Liver (tissue), 8 donors: ENCODE measurements at regions not wholly inside any gene's neighbourhood (a gene's known extent, or its start where the extent isn't known, plus 50 kb on each side); places are given as distances from the start of the nearest gene placed in this dataset.

Source experiments
- DNase-seq: peaks from one replicate; pipeline ENCODE4 v3.0.0-alpha.2; 2017; ENCODE audit warnings: low spot score
- H3K27ac ChIP-seq, 2 donors: one replicate each; pipeline ENCODE4 v1.7.0; 2013; ENCODE audit warnings: inconsistent platforms in 2 of 2, low read length in 2 of 2, control low read depth in 1 of 2, low read depth in 1 of 2, mild to moderate bottlenecking in 1 of 2
- H3K27me3 ChIP-seq, 4 donors: one replicate each; pipeline versions ENCODE4 v1.6.1 to v1.7.0; 2013; ENCODE audit warnings: low read length in 3 of 4, inconsistent platforms in 1 of 4, mild to moderate bottlenecking in 1 of 4, moderate library complexity in 1 of 4; ENCODE audit not compliant: control insufficient read depth in 4 of 4, insufficient read depth in 4 of 4
- H3K36me3 ChIP-seq, 4 donors: one replicate each; pipeline versions ENCODE4 v1.6.1 to v1.7.0; 2013; ENCODE audit warnings: low read length in 3 of 4, mild to moderate bottlenecking in 3 of 4, low read depth in 1 of 4, moderate library complexity in 1 of 4; ENCODE audit not compliant: control insufficient read depth in 4 of 4, insufficient read depth in 3 of 4
- H3K4me1 ChIP-seq, 4 donors: one replicate each; pipeline versions ENCODE4 v1.6.1 to v1.7.0; 2013; ENCODE audit warnings: low read length in 3 of 4, mild to moderate bottlenecking in 3 of 4, moderate library complexity in 1 of 4; ENCODE audit not compliant: control insufficient read depth in 4 of 4, insufficient read depth in 4 of 4
- H3K4me3 ChIP-seq, 3 donors: one replicate each; pipeline versions ENCODE4 v1.6.1 to v1.7.0; 2013; ENCODE audit warnings: low read length in 3 of 3, control low read depth in 1 of 3, low read depth in 1 of 3, mild to moderate bottlenecking in 1 of 3
- H3K9ac ChIP-seq, 2 donors: one replicate each; pipeline ENCODE4 v1.7.0; 2013; ENCODE audit warnings: low read length in 2 of 2, mild to moderate bottlenecking in 2 of 2, moderate library complexity in 2 of 2, control low read depth in 1 of 2, low read depth in 1 of 2
- H3K9me3 ChIP-seq, 4 donors: one replicate each; pipeline versions ENCODE4 v1.6.1 to v1.7.0; 2013; ENCODE audit warnings: low read length in 3 of 4; ENCODE audit not compliant: control insufficient read depth in 4 of 4
- FOXA1 ChIP-seq: IDR thresholded peaks from 2 replicates; pipeline ENCODE4 v1.6.1; 2016; ENCODE audit warnings: antibody characterized with exemption
- FOXA2 ChIP-seq: IDR thresholded peaks from 2 replicates; pipeline ENCODE4 v1.6.1; 2016; ENCODE audit warnings: antibody characterized with exemption
- GABPA ChIP-seq, 2 donors: IDR thresholded peaks in 1 of 2; conservative IDR thresholded peaks in 1 of 2; 2 replicates each; pipeline ENCODE4 v1.6.1; 2016; ENCODE audit warnings: antibody characterized with exemption in 2 of 2, mild to moderate bottlenecking in 1 of 2, moderate library complexity in 1 of 2
- HNF4A ChIP-seq, 2 donors: conservative IDR thresholded peaks; 2 replicates each; pipeline ENCODE4 v1.6.1; 2016; ENCODE audit warnings: antibody characterized with exemption in 2 of 2, mild to moderate bottlenecking in 2 of 2
- HNF4G ChIP-seq: IDR thresholded peaks from 2 replicates; pipeline ENCODE4 v1.6.1; 2016; ENCODE audit warnings: antibody characterized with exemption
- JUND ChIP-seq, 2 donors: IDR thresholded peaks; 2 replicates each; pipeline ENCODE4 v1.6.1; 2016; ENCODE audit warnings: antibody characterized with exemption in 2 of 2
- NR2F2 ChIP-seq: IDR thresholded peaks from 2 replicates; pipeline ENCODE4 v1.6.1; 2016; ENCODE audit warnings: antibody characterized with exemption
- RAD21 ChIP-seq, 2 donors: IDR thresholded peaks; 2 replicates each; pipeline ENCODE4 v1.6.1; 2016; ENCODE audit warnings: antibody characterized with exemption in 2 of 2, mild to moderate bottlenecking in 2 of 2
- REST ChIP-seq: IDR thresholded peaks from 2 replicates; pipeline ENCODE4 v1.6.1; 2016; ENCODE audit warnings: antibody characterized with exemption, mild to moderate bottlenecking
- RXRA ChIP-seq, 2 donors: IDR thresholded peaks; 2 replicates each; pipeline ENCODE4 v1.6.1; 2017 to 2018; ENCODE audit warnings: antibody characterized with exemption in 2 of 2, mild to moderate bottlenecking in 1 of 2
- SP1 ChIP-seq: IDR thresholded peaks from 2 replicates; pipeline ENCODE4 v1.6.1; 2018; ENCODE audit warnings: antibody characterized with exemption, mild to moderate bottlenecking
- TAF1 ChIP-seq: conservative IDR thresholded peaks from 2 replicates; pipeline ENCODE4 v1.6.1; 2016; ENCODE audit warnings: antibody characterized with exemption, mild to moderate bottlenecking
- YY1 ChIP-seq: IDR thresholded peaks from 2 replicates; pipeline ENCODE4 v1.6.1; 2016; ENCODE audit warnings: antibody characterized with exemption, mild to moderate bottlenecking
- WGBS: extraction: QIAGEN DNeasy Blood & Tissue Kit; methylation state at CpG from one replicate; pipeline ENCODE4 v1.1.7; 2013; 5-methylcytosine and 5-hydroxymethylcytosine counted together
- TF ChIP-seq, protein P1 (sequence below): fragments of 150-350 bp; IDR thresholded peaks from 2 replicates; pipeline ENCODE4 v1.5.1; 2017; ENCODE audit warnings: improper control_type of control experiment, low read depth, low read length; ENCODE audit not compliant: missing input control
- TF ChIP-seq, protein P2 (sequence below): IDR thresholded peaks from 2 replicates; pipeline ENCODE4 v1.6.1; 2016; ENCODE audit warnings: antibody characterized with exemption
- TF ChIP-seq, protein P3 (sequence below): IDR thresholded peaks from 2 replicates; pipeline ENCODE4 v1.6.1; 2016; ENCODE audit warnings: antibody characterized with exemption
- TF ChIP-seq, protein P4 (sequence below): IDR thresholded peaks from 2 replicates; pipeline ENCODE4 v1.6.1; 2016; ENCODE audit warnings: antibody characterized with exemption
- donor health status: healthy.
- donor health status: healthy.
- donor health status: healthy.
- donor health status: healthy.
- donor health status: healthy.

DNA sequence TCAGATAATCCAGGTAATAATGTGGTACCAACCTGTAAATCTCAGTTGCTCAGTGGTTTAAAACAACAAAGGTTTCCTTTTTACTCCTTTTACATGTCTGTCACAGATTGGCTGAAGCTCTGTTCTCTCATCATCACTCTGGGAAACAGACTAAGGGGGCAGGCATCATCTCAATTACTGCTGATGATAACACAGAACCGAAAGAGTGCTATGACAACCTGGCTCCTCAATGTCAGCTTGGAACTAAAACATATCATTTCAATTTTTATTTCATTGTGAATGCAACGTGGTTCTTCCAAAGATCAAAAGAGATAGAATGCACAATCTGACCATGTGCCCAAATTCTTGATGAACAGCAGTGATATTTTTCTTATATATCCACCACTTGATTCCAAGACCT lies 1315.0 kb upstream of the CDH2 start (continued):
- TF ChIP-seq, protein P1, sequence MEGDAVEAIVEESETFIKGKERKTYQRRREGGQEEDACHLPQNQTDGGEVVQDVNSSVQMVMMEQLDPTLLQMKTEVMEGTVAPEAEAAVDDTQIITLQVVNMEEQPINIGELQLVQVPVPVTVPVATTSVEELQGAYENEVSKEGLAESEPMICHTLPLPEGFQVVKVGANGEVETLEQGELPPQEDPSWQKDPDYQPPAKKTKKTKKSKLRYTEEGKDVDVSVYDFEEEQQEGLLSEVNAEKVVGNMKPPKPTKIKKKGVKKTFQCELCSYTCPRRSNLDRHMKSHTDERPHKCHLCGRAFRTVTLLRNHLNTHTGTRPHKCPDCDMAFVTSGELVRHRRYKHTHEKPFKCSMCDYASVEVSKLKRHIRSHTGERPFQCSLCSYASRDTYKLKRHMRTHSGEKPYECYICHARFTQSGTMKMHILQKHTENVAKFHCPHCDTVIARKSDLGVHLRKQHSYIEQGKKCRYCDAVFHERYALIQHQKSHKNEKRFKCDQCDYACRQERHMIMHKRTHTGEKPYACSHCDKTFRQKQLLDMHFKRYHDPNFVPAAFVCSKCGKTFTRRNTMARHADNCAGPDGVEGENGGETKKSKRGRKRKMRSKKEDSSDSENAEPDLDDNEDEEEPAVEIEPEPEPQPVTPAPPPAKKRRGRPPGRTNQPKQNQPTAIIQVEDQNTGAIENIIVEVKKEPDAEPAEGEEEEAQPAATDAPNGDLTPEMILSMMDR = no peak

GRCh38 chr18:29488617-29489016 lies 1311.7 kb upstream of the CDH2 start:
- no peak for DNase-seq
- H3K9me3 ChIP-seq = peaks cover 0 to 3% (median 0%) of the 10 kb centered on the region in 4 donors
- H3K27ac ChIP-seq = no peak overlapping the region
- TF ChIP-seq, protein P2, sequence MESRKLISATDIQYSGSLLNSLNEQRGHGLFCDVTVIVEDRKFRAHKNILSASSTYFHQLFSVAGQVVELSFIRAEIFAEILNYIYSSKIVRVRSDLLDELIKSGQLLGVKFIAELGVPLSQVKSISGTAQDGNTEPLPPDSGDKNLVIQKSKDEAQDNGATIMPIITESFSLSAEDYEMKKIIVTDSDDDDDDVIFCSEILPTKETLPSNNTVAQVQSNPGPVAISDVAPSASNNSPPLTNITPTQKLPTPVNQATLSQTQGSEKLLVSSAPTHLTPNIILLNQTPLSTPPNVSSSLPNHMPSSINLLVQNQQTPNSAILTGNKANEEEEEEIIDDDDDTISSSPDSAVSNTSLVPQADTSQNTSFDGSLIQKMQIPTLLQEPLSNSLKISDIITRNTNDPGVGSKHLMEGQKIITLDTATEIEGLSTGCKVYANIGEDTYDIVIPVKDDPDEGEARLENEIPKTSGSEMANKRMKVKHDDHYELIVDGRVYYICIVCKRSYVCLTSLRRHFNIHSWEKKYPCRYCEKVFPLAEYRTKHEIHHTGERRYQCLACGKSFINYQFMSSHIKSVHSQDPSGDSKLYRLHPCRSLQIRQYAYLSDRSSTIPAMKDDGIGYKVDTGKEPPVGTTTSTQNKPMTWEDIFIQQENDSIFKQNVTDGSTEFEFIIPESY = no peak
- TF ChIP-seq FOXA1 = no peak
- TF ChIP-seq HNF4G = no peak
- TF ChIP-seq, protein P3, sequence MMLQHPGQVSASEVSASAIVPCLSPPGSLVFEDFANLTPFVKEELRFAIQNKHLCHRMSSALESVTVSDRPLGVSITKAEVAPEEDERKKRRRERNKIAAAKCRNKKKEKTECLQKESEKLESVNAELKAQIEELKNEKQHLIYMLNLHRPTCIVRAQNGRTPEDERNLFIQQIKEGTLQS = no peak
- no peak for TF ChIP-seq HNF4A (conservative IDR thresholded peaks at IDR 0.05)
- no peak for TF ChIP-seq SP1
- no peak for TF ChIP-seq REST
- no peak for TF ChIP-seq NR2F2
- no peaks in the 10 kb centered on the region for H3K4me1 ChIP-seq
- no peaks in the 10 kb centered on the region for H3K27me3 ChIP-seq
- WGBS = 56% methylated on average over 2 of the region's 2 CpGs
- H3K36me3 ChIP-seq = no peaks in the 10 kb centered on the region
- H3K9ac ChIP-seq = no peak overlapping the region
- no peak overlapping the region for H3K4me3 ChIP-seq

- no peak overlapping the region for H3K9ac ChIP-seq
- no peaks in the 10 kb centered on the region for H3K27me3 ChIP-seq
- no peaks in the 10 kb centered on the region for H3K36me3 ChIP-seq
- TF ChIP-seq HNF4A (conservative IDR thresholded peaks at IDR 0.05) = no peak
- TF ChIP-seq, protein P4, sequence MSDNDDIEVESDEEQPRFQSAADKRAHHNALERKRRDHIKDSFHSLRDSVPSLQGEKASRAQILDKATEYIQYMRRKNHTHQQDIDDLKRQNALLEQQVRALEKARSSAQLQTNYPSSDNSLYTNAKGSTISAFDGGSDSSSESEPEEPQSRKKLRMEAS = no peak
- no peak for TF ChIP-seq RAD21 (IDR thresholded peaks at IDR 0.05)
- TF ChIP-seq JUND (IDR thresholded peaks at IDR 0.05) = no peak
- TF ChIP-seq FOXA2 = no peak
- TF ChIP-seq SP1 = no peak
- TF ChIP-seq FOXA1 = no peak
- no peak for TF ChIP-seq NR2F2
- TF ChIP-seq, protein P2 = no peak
- TF ChIP-seq TAF1 = no peak
- no peak for TF ChIP-seq GABPA (IDR thresholded peaks at IDR 0.05 in 1 of 2, conservative IDR thresholded peaks at IDR 0.05 in 1 of 2)
- TF ChIP-seq RXRA (IDR thresholded peaks at IDR 0.05) = no peak
- TF ChIP-seq YY1 = no peak
- no peaks in the 10 kb centered on the region for H3K9me3 ChIP-seq
- H3K4me3 ChIP-seq = no peak overlapping the region
- DNase-seq = no peak
- H3K27ac ChIP-seq = no peak overlapping the region
- H3K4me1 ChIP-seq = peaks cover 0 to 3% (median 0%) of the 10 kb centered on the region in 4 donors
Measured at GRCh38 chr18:29465526-29465925, 1288.6 kb upstream of the CDH2 start.
